ENCODE measurements at regions not wholly inside any gene's neighbourhood (a gene's known extent, or its start where the extent isn't known, plus 50 kb on each side); places are given as distances from the start of the nearest gene placed in this dataset.
"Not testable (repeated sequence)": the region's sequence is repeated elsewhere in the genome, so short reads cannot be mapped to it uniquely, and the experiment has no call there.

GRCh38 chr6:30832864-30833263 is 51.5 kb upstream of the DDR1 start:
- DNase-seq (ENCODE audit: low read depth) = no peak

GRCh38 chr6:30830438-30830837 is 53.9 kb upstream of the DDR1 start:
- DNase-seq (ENCODE audit: low read depth) = no peak

GRCh38 chr6:30829639-30830255 is 54.6 kb upstream of the DDR1 start:
- no peak for DNase-seq (ENCODE audit: low read depth)

GRCh38 chr6:30829033-30829432 is 55.3 kb upstream of the DDR1 start:
- no peak for DNase-seq (ENCODE audit: low read depth)

GRCh38 chr6:30828027-30828962 is 56.0 kb upstream of the DDR1 start:
- peak; percentile 77 for DNase-seq (ENCODE audit: low read depth)

GRCh38 chr6:30826961-30827342 is 57.4 kb upstream of the DDR1 start:
- DNase-seq (ENCODE audit: low read depth) = no peak

GRCh38 chr6:30824698-30825097 is 59.6 kb upstream of the DDR1 start:
- DNase-seq (ENCODE audit: low read depth) = no peak

GRCh38 chr6:30823534-30823865 is 60.8 kb upstream of the DDR1 start:
- no peak for DNase-seq (ENCODE audit: low read depth)

- no peak for DNase-seq (ENCODE audit: low read depth)
Observed at GRCh38 chr6:30821862-30822784, 62.2 kb upstream of the DDR1 start.

- no peak for DNase-seq (ENCODE audit: low read depth)
Observed at GRCh38 chr6:30820193-30820592, 64.1 kb upstream of the DDR1 start.

- DNase-seq (ENCODE audit: low read depth) = peak; percentile 20
Observed at GRCh38 chr6:30819297-30819917, 64.9 kb upstream of the DDR1 start.

GRCh38 chr6:30818391-30818841 is 65.9 kb upstream of the DDR1 start:
- no peak for DNase-seq (ENCODE audit: low read depth)

- DNase-seq (ENCODE audit: low read depth) = no peak
Observed at GRCh38 chr6:30816791-30817739, 67.3 kb upstream of the DDR1 start.

GRCh38 chr6:30816296-30816695 is 68.0 kb upstream of the DDR1 start:
- not testable (repeated sequence) for DNase-seq (ENCODE audit: low read depth)

GRCh38 chr6:30815041-30815742 is 69.1 kb upstream of the DDR1 start:
- not testable (repeated sequence) for DNase-seq (ENCODE audit: low read depth)

GRCh38 chr6:30814146-30815040 is 69.9 kb upstream of the DDR1 start:
- DNase-seq (ENCODE audit: low read depth) = peak; percentile 37

- no peak for DNase-seq (ENCODE audit: low read depth)
Observed at GRCh38 chr6:30813631-30814145, 69.3 kb upstream of the IER3 start.

- no peak for DNase-seq (ENCODE audit: low read depth)
Observed at GRCh38 chr6:30810813-30811339, 66.5 kb upstream of the IER3 start.

- DNase-seq (ENCODE audit: low read depth) = not testable (repeated sequence)
Observed at GRCh38 chr6:30807566-30807965, 63.2 kb upstream of the IER3 start.

All from stimulated activated CD8-positive, alpha-beta memory T cell treated with anti-CD3 and anti-CD28 coated beads, Interleukin-12 subunit alpha, Interleukin-12 subunit beta, amount 100 ng/mL, for 1 hour (primary cell).